HEK293 (cell line): ENCODE measurements at regions not wholly inside any gene's neighbourhood (a gene's known extent, or its start where the extent isn't known, plus 50 kb on each side); places are given as distances from the start of the nearest gene placed in this dataset.

ENCODE experiments used
- CTCF ChIP-seq: fragments of 450-650 bp; formaldehyde crosslinking; IDR thresholded peaks from 2 replicates; pipeline ENCODE4 v1.5.1; 2016; ENCODE audit warnings: missing biosample characterization, missing genetic modification characterization
- KLF8 ChIP-seq: fragments of 450-650 bp; formaldehyde crosslinking; IDR thresholded peaks from 2 replicates; pipeline ENCODE4 v1.5.1; 2016; ENCODE audit warnings: missing biosample characterization, missing genetic modification characterization
- PATZ1 ChIP-seq: fragments of 450-650 bp; formaldehyde crosslinking; IDR thresholded peaks from 2 replicates; pipeline ENCODE4 v1.5.1; 2016; ENCODE audit warnings: missing biosample characterization, missing genetic modification characterization
- REST ChIP-seq: fragments of 450-650 bp; formaldehyde crosslinking; IDR thresholded peaks from 2 replicates; pipeline ENCODE4 v1.5.1; 2016; ENCODE audit warnings: missing biosample characterization, missing genetic modification characterization
- ZNF133 ChIP-seq: fragments of 450-650 bp; formaldehyde crosslinking; IDR thresholded peaks from 2 replicates; pipeline ENCODE4 v1.5.1; 2016; ENCODE audit warnings: missing biosample characterization, missing genetic modification characterization
- ZNF510 ChIP-seq: fragments of 450-650 bp; formaldehyde crosslinking; IDR thresholded peaks from 2 replicates; pipeline ENCODE4 v1.5.1; 2018; ENCODE audit warnings: mild to moderate bottlenecking, missing genetic modification characterization, missing biosample characterization; ENCODE audit not compliant: insufficient replicate concordance
- ZNF670 ChIP-seq: fragments of 450-650 bp; formaldehyde crosslinking; IDR thresholded peaks from 2 replicates; pipeline ENCODE4 v1.5.1; 2016; ENCODE audit warnings: missing biosample characterization, missing genetic modification characterization, low read depth
- ZNF785 ChIP-seq: fragments of 450-650 bp; formaldehyde crosslinking; IDR thresholded peaks from 2 replicates; pipeline ENCODE4 v1.5.1; 2016; ENCODE audit warnings: missing biosample characterization, missing genetic modification characterization
- ZSCAN23 ChIP-seq: fragments of 450-650 bp; formaldehyde crosslinking; IDR thresholded peaks from 2 replicates; pipeline ENCODE4 v1.5.1; 2016; ENCODE audit warnings: missing biosample characterization, missing genetic modification characterization
- TF ChIP-seq, protein P1 (sequence below): fragments of 450-650 bp; formaldehyde crosslinking; optimal IDR thresholded peaks from 2 replicates; pipeline ENCODE3; 2016; ENCODE audit warnings: missing biosample characterization, mild to moderate bottlenecking, missing genetic modification characterization
- TF ChIP-seq, protein P2 (sequence below): fragments of 450-650 bp; formaldehyde crosslinking; IDR thresholded peaks from 2 replicates; pipeline ENCODE4 v1.5.1; 2016; ENCODE audit warnings: missing biosample characterization, missing genetic modification characterization

- TF ChIP-seq ZNF133 (no peak), KLF8 (tag by site-specific recombination) (no peak), ZNF785 (tag by site-specific recombination) (no peak), PATZ1 (tag by site-specific recombination) (no peak), REST (no peak), CTCF (tag by site-specific recombination) (no peak), ZNF510 (no peak), ZNF670 (tag by site-specific recombination) (no peak), ZSCAN23 (tag by site-specific recombination) (no peak)
- TF ChIP-seq, protein P1, sequence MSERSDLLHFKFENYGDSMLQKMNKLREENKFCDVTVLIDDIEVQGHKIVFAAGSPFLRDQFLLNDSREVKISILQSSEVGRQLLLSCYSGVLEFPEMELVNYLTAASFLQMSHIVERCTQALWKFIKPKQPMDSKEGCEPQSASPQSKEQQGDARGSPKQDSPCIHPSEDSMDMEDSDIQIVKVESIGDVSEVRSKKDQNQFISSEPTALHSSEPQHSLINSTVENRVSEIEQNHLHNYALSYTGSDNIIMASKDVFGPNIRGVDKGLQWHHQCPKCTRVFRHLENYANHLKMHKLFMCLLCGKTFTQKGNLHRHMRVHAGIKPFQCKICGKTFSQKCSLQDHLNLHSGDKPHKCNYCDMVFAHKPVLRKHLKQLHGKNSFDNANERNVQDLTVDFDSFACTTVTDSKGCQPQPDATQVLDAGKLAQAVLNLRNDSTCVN, result no peak
- TF ChIP-seq, protein P2, sequence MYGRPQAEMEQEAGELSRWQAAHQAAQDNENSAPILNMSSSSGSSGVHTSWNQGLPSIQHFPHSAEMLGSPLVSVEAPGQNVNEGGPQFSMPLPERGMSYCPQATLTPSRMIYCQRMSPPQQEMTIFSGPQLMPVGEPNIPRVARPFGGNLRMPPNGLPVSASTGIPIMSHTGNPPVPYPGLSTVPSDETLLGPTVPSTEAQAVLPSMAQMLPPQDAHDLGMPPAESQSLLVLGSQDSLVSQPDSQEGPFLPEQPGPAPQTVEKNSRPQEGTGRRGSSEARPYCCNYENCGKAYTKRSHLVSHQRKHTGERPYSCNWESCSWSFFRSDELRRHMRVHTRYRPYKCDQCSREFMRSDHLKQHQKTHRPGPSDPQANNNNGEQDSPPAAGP (tag by site-specific recombination), result no peak
These were observed 157.2 kb downstream of the EDEM1 start for GRCh38 chr3:5344707-5345106.
